HFFc6 (cell line): ENCODE measurements at regions not wholly inside any gene's neighbourhood (a gene's known extent, or its start where the extent isn't known, plus 50 kb on each side); places are given as distances from the start of the nearest gene placed in this dataset.

ENCODE experiments used
- DNase-seq: peaks from one replicate; pipeline ENCODE4 v3.0.0-alpha.2; 2018
- H3K27ac Mint-ChIP-seq: 2 replicates; pipeline ENCODE4 v1.8.0; 2020; ENCODE audit warnings: mild to moderate bottlenecking, mixed read lengths
- H3K27me3 Mint-ChIP-seq: 2 replicates; pipeline ENCODE4 v1.8.0; 2021; ENCODE audit warnings: mild to moderate bottlenecking, moderate library complexity, mixed read lengths; ENCODE audit not compliant: insufficient read depth
- H3K36me3 Mint-ChIP-seq: 2 replicates; pipeline ENCODE4 v1.8.0; 2021; ENCODE audit warnings: low read depth, mixed read lengths
- H3K4me1 Mint-ChIP-seq: 2 replicates; pipeline ENCODE4 v1.8.0; 2020; ENCODE audit warnings: low read depth, mixed read lengths
- H3K4me3 Mint-ChIP-seq: 2 replicates; pipeline ENCODE4 v1.8.0; 2020; ENCODE audit warnings: mild to moderate bottlenecking, moderate library complexity, mixed read lengths
- H3K9me3 Mint-ChIP-seq: 2 replicates; pipeline ENCODE4 v1.8.0; 2020; ENCODE audit warnings: mild to moderate bottlenecking, mixed read lengths
- TF ChIP-seq, protein P1 (sequence below): fragments of 200-600 bp; sonication (generic); IDR thresholded peaks from 2 replicates; pipeline ENCODE4 v1.5.0; 2021; ENCODE audit warnings: antibody characterized with exemption, mild to moderate bottlenecking

DNA sequence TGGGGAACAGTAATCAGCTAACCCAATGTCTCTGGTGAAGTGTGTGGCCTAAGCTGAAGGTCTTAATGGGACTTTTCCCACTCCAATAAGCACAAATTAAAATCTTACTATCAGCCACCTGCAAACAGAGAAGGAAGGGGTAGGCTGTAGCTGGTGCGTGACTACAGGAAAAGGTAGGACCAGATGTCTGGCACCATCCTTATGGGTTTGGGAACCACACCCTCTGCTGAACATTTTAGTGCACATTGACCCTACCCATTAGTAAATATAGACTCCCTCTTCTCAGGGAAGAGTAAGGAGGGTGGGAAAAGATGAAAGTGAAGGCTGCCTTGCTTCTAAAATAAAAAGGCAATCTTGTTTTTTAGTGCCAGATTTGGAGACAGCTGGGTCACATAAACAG, 602.8 kb downstream of the FAT4 start:
- H3K4me1 Mint-ChIP-seq: peaks cover 7% of the 10 kb centered on the region
- TF ChIP-seq, protein P1, sequence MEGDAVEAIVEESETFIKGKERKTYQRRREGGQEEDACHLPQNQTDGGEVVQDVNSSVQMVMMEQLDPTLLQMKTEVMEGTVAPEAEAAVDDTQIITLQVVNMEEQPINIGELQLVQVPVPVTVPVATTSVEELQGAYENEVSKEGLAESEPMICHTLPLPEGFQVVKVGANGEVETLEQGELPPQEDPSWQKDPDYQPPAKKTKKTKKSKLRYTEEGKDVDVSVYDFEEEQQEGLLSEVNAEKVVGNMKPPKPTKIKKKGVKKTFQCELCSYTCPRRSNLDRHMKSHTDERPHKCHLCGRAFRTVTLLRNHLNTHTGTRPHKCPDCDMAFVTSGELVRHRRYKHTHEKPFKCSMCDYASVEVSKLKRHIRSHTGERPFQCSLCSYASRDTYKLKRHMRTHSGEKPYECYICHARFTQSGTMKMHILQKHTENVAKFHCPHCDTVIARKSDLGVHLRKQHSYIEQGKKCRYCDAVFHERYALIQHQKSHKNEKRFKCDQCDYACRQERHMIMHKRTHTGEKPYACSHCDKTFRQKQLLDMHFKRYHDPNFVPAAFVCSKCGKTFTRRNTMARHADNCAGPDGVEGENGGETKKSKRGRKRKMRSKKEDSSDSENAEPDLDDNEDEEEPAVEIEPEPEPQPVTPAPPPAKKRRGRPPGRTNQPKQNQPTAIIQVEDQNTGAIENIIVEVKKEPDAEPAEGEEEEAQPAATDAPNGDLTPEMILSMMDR: no peak
- H3K9me3 Mint-ChIP-seq: no peaks in the 10 kb centered on the region
- no peaks in the 10 kb centered on the region for H3K36me3 Mint-ChIP-seq
- peaks cover 1% of the 10 kb centered on the region for H3K27me3 Mint-ChIP-seq
- DNase-seq: no peak
- no peak overlapping the region for H3K4me3 Mint-ChIP-seq
- no peak overlapping the region for H3K27ac Mint-ChIP-seq

- H3K9me3 Mint-ChIP-seq: peaks cover 7% of the 10 kb centered on the region
- H3K36me3 Mint-ChIP-seq: peaks cover 4% of the 10 kb centered on the region
- no peak overlapping the region for H3K27ac Mint-ChIP-seq
- H3K4me1 Mint-ChIP-seq: no peaks in the 10 kb centered on the region
- TF ChIP-seq, protein P1: no peak
- no peak overlapping the region for H3K4me3 Mint-ChIP-seq
- no peaks in the 10 kb centered on the region for H3K27me3 Mint-ChIP-seq
- DNase-seq: no peak
These were observed 613.9 kb downstream of the FAT4 start for GRCh38 chr4:125928652-125929051.

GRCh38 chr4:125938541-125938940, 623.8 kb downstream of the FAT4 start:
- H3K9me3 Mint-ChIP-seq: peaks cover 10% of the 10 kb centered on the region
- TF ChIP-seq, protein P1: no peak
- H3K4me1 Mint-ChIP-seq: peaks cover 9% of the 10 kb centered on the region
- no peaks in the 10 kb centered on the region for H3K27me3 Mint-ChIP-seq
- H3K27ac Mint-ChIP-seq: no peak overlapping the region
- peaks cover 9% of the 10 kb centered on the region for H3K36me3 Mint-ChIP-seq
- no peak overlapping the region for H3K4me3 Mint-ChIP-seq
- DNase-seq: no peak

GRCh38 chr4:125940426-125940825, 625.7 kb downstream of the FAT4 start:
- no peaks in the 10 kb centered on the region for H3K36me3 Mint-ChIP-seq
- no peaks in the 10 kb centered on the region for H3K9me3 Mint-ChIP-seq
- no peak overlapping the region for H3K4me3 Mint-ChIP-seq
- TF ChIP-seq, protein P1: no peak
- DNase-seq: no peak
- H3K4me1 Mint-ChIP-seq: peaks cover 9% of the 10 kb centered on the region
- H3K27me3 Mint-ChIP-seq: no peaks in the 10 kb centered on the region
- no peak overlapping the region for H3K27ac Mint-ChIP-seq

DNA sequence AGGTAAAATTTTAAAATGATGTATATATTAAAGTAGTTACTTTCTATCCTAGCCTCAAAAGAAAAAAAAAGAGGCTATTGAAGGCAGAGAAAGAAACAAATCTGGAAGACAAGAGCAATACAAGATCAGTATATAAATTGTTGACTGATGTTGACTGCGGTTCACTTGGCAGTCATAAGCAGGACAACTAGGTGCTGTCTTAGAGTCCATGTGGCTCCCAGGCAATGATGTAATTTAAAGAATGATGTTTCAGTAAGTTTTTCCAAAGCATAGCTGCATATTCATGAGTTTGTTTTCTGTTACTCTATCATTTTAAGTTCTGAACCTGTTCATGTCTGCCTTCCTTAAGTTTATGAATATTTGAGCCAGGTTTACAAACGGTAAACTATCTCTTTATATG, 630.2 kb downstream of the FAT4 start:
- TF ChIP-seq, protein P1: no peak
- Mint-ChIP-seq H3K4me1 (peaks cover 12% of the 10 kb centered on the region), H3K27ac (no peak overlapping the region), H3K36me3 (no peaks in the 10 kb centered on the region), H3K4me3 (no peak overlapping the region), H3K9me3 (no peaks in the 10 kb centered on the region), H3K27me3 (no peaks in the 10 kb centered on the region)
- no peak for DNase-seq

DNA sequence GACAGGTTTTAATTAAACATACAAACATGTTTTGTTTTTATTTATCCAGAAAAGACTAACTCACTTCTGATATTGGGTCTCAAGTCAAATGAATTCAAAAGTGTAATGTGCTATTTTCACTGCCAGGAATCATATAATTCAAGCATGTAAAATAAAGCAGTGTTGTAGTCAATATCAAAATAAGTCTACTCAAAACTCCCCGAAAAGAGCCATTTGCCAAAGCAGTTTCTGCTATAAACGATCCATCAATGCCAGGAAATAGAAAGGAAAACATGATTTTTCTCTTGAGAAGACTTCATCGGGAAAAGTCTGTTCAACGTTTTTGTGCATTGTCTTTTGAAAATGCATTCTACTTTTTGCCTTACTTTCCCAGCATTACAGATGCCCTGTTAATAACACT, 633.3 kb downstream of the FAT4 start:
- no peak overlapping the region for H3K4me3 Mint-ChIP-seq
- TF ChIP-seq, protein P1: no peak
- H3K9me3 Mint-ChIP-seq: no peaks in the 10 kb centered on the region
- H3K36me3 Mint-ChIP-seq: no peaks in the 10 kb centered on the region
- DNase-seq: no peak
- H3K4me1 Mint-ChIP-seq: peaks cover 27% of the 10 kb centered on the region
- no peak overlapping the region for H3K27ac Mint-ChIP-seq
- H3K27me3 Mint-ChIP-seq: no peaks in the 10 kb centered on the region
